Ovary (tissue), 7 donors: ENCODE measurements at regions not wholly inside any gene's neighbourhood (a gene's known extent, or its start where the extent isn't known, plus 50 kb on each side); places are given as distances from the start of the nearest gene placed in this dataset.

Experiments used
- DNase-seq, 5 donors: peaks; one replicate each; pipeline ENCODE4 v3.0.0-alpha.2; 2019 to 2020
- H3K27ac ChIP-seq, 2 donors: fragments of 200-600 bp; one replicate each; pipeline versions ENCODE4 v1.5.1 to v1.8.0; 2019 to 2022
- H3K27me3 ChIP-seq: fragments of 200-600 bp; one replicate; pipeline ENCODE4 v1.8.0; 2022
- H3K36me3 ChIP-seq: fragments of 200-600 bp; sonication (generic); one replicate; pipeline ENCODE4 v1.5.1; 2019
- H3K4me1 ChIP-seq: one replicate; pipeline ENCODE4 v1.8.1; 2013; ENCODE audit warnings: mild to moderate bottlenecking, moderate library complexity; ENCODE audit not compliant: insufficient read depth
- H3K4me3 ChIP-seq: fragments of 200-600 bp; sonication (generic); one replicate; pipeline ENCODE4 v1.5.1; 2017
- H3K9me3 ChIP-seq, 2 donors: fragments of 200-600 bp in 1 of 2; sonication (generic) in 1 of 2; one replicate each; pipeline versions ENCODE4 v1.5.1 to v1.8.1; 2013 to 2019; ENCODE audit warnings: mild to moderate bottlenecking in 1 of 2, moderate library complexity in 1 of 2
- EP300 ChIP-seq: sonication (generic); formaldehyde crosslinking; IDR thresholded peaks from one replicate; pipeline ENCODE4 v1.6.1; 2017; ENCODE audit warnings: antibody characterized with exemption
- POLR2A ChIP-seq: fragments of 450-650 bp; IDR thresholded peaks from one replicate; pipeline ENCODE4 v1.6.1; 2017; ENCODE audit warnings: antibody characterized with exemption, mild to moderate bottlenecking, moderate library complexity
- WGBS, 3 donors: extraction: QIAGEN DNeasy Blood & Tissue Kit in 1 of 3; methylation state at CpG; one replicate each; pipeline versions ENCODE4 v1.1.5 to v1.1.7; 2013 to 2017; 5-methylcytosine and 5-hydroxymethylcytosine counted together
- intact Hi-C, 4 donors: fragments of 100-400 bp; cut with DNase I; formaldehyde crosslinking; loops; one replicate each; pipeline versions ENCODE4 v1.11.0 to v1.15.1; 2022 to 2023
- TF ChIP-seq, protein P1 (sequence below), 3 donors: fragments of 450-650 bp in 2 of 3; fragments of 200-600 bp in 1 of 3; IDR thresholded peaks; one replicate each; pipeline versions ENCODE4 v1.5.1 to v1.8.0; 2016 to 2022; ENCODE audit warnings: antibody characterized with exemption in 3 of 3, mild to moderate bottlenecking in 1 of 3
- donor health status: DM: no; HTN: no; CAD: no; lungs with moderate emphysema.
- donor health status: DM: no; HTN: no; CAD: no.
- donor health status: Bipolar disorder and iron deficiency.
- donor health status: DM: no; HTN: no; CAD: no.
- donor health status: DM: yes; HTN: yes; CAD: no.

DNA sequence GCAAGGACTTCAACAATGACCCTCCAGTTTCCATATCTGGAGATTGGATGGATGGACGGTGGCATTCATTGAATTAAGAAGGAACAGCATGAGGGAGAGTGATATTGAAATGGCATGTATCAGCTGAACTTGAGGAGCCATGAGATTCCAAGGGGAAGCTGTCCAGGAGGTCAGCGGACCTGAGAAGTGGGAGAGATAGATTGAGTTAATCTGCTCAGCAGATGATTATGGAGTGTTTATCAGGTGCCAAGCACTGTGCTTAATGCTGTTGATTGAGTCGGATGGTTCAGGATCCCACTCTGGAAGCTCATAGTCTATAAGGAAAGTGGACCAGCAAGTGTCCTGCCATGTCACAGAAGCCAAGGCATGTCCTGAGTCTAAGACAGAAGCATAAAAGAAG lies 581.3 kb downstream of the INSC start:
- H3K27ac ChIP-seq = no peak overlapping the region
- 70 to 80% (median 77%) methylated on average over 3 of the region's 3 CpGs for WGBS, 3 donors
- intact Hi-C loops = no loop called here
- TF ChIP-seq, protein P1, sequence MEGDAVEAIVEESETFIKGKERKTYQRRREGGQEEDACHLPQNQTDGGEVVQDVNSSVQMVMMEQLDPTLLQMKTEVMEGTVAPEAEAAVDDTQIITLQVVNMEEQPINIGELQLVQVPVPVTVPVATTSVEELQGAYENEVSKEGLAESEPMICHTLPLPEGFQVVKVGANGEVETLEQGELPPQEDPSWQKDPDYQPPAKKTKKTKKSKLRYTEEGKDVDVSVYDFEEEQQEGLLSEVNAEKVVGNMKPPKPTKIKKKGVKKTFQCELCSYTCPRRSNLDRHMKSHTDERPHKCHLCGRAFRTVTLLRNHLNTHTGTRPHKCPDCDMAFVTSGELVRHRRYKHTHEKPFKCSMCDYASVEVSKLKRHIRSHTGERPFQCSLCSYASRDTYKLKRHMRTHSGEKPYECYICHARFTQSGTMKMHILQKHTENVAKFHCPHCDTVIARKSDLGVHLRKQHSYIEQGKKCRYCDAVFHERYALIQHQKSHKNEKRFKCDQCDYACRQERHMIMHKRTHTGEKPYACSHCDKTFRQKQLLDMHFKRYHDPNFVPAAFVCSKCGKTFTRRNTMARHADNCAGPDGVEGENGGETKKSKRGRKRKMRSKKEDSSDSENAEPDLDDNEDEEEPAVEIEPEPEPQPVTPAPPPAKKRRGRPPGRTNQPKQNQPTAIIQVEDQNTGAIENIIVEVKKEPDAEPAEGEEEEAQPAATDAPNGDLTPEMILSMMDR (IDR thresholded peaks at IDR 0.05) = no peak
- TF ChIP-seq POLR2A = no peak
- TF ChIP-seq EP300 = no peak
- no peaks in the 10 kb centered on the region for H3K4me1 ChIP-seq
- H3K36me3 ChIP-seq = no peaks in the 10 kb centered on the region
- DNase-seq = no peak
- no peaks in the 10 kb centered on the region for H3K27me3 ChIP-seq
- H3K4me3 ChIP-seq = no peak overlapping the region
- no peaks in the 10 kb centered on the region for H3K9me3 ChIP-seq

DNA sequence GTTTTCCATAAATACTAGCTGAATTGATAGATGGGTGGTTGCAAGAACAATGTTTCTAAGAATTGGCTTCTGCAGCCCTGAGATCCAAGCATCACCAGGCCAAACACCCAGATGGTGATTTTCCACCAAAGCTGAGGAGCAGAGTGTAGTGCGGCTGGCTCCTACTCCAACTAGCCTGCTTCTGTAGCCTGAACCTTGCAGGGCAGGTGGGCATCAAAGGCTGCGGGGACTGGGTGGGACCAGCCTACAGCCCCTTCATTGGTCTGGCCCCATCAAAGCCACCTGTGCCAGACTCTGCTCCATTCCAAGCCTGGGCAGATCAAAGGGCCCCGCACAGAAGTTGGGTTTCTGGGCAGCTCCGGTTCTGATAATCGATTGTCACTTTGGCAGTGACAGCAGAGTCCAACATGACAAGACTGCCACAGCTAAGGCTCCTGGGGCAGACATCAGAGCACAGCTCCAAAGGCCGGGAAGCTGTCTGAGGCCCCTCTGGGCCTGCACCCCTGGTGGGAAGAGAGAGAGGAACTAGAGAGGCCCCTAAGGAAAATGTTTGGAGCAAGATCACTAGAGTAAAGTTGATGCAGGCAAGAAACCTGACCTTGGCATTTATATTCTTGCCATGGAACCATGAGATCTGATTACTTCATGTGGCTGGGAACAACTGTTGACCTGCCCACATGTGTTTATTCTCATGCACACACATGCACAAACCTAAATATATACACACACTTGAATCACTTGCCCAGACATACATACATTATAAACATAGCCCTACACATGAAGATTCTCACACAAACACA lies 582.9 kb downstream of the INSC start:
- H3K4me3 ChIP-seq = no peak overlapping the region
- no peak for DNase-seq
- 91 to 95% (median 95%) methylated on average over 6 of the region's 6 CpGs for WGBS, 3 donors
- H3K4me1 ChIP-seq = no peaks in the 10 kb centered on the region
- H3K36me3 ChIP-seq = no peaks in the 10 kb centered on the region
- no peak for TF ChIP-seq EP300
- TF ChIP-seq, protein P1 (IDR thresholded peaks at IDR 0.05) = no peak
- no peak for TF ChIP-seq POLR2A
- no peaks in the 10 kb centered on the region for H3K27me3 ChIP-seq
- H3K9me3 ChIP-seq = no peaks in the 10 kb centered on the region
- H3K27ac ChIP-seq = no peak overlapping the region
- intact Hi-C loops = no loop called here

DNA sequence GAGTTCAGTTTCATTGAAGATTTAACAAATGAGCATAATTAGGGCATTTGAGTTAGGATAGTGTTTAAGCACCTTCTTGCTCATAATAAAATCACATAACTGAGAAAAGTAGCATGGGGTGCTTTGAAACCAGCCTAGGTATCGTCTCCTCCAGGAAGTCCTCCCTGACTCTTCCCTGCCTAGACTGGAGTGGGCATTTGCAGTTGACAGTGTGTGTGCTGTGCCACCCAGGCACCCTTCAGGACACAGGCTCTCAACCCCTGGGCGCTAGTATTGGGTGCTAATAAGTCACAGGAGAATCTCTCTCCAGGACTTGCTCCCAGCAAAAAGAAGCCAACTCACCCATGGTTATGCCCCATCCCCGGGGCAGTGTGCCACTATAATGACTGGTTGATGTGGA lies 584.1 kb downstream of the INSC start:
- TF ChIP-seq, protein P1 (IDR thresholded peaks at IDR 0.05) = no peak
- TF ChIP-seq EP300 (no peak), POLR2A (no peak)
- 84 to 91% (median 90%) methylated on average over 3 of the region's 3 CpGs for WGBS, 3 donors
- no peak for DNase-seq
- Histone ChIP-seq H3K27me3 (no peaks in the 10 kb centered on the region), H3K4me1 (no peaks in the 10 kb centered on the region), H3K4me3 (no peak overlapping the region), H3K9me3 (no peaks in the 10 kb centered on the region), H3K36me3 (no peaks in the 10 kb centered on the region), H3K27ac (no peak overlapping the region)
- intact Hi-C loops = no loop called here

DNA sequence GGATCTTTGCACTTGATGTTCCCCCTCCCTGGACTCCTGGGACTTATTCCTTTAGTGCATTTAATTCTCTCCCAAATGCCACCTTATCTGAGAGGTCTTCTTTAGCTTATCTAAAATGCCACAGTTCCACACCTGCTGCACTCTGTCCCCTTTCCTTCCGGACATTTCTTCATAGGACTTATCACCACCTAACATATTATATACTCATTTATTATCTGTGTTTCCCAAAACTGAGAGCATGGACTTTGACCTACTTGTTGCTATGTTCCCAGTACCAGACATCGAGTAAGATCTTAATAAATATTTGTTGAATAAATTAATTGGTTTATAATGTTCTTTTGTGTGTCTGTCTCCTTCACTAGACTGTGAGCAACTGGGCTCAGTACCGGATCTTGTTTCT lies 585.3 kb downstream of the INSC start:
- Histone ChIP-seq H3K36me3 (no peaks in the 10 kb centered on the region), H3K27me3 (no peaks in the 10 kb centered on the region), H3K9me3 (no peaks in the 10 kb centered on the region), H3K4me3 (no peak overlapping the region), H3K27ac (no peak overlapping the region), H3K4me1 (no peaks in the 10 kb centered on the region)
- DNase-seq = no peak
- 71 to 79% (median 79%) methylated on average over 3 of the region's 3 CpGs for WGBS, 3 donors
- intact Hi-C loops = no loop called here
- TF ChIP-seq EP300 = no peak
- TF ChIP-seq, protein P1 (IDR thresholded peaks at IDR 0.05) = no peak
- no peak for TF ChIP-seq POLR2A
